ENCODE measurements at regions not wholly inside any gene's neighbourhood (a gene's known extent, or its start where the extent isn't known, plus 50 kb on each side); places are given as distances from the start of the nearest gene placed in this dataset.

- DNase-seq (ENCODE audit: low read depth in 4 of 4, low spot score in 3 of 4), result no peak
Observed at GRCh38 chr4:42328978-42329377, 68.3 kb upstream of the SHISA3 start.

GRCh38 chr4:42329421-42329820, 67.9 kb upstream of the SHISA3 start:
- DNase-seq (ENCODE audit: low read depth in 4 of 4, low spot score in 3 of 4), result no peak

GRCh38 chr4:42330002-42330592, 67.2 kb upstream of the SHISA3 start:
- peak in 1 of 4 donors; percentile 29 for DNase-seq (ENCODE audit: low read depth in 4 of 4, low spot score in 3 of 4)

- DNase-seq (ENCODE audit: low read depth in 4 of 4, low spot score in 3 of 4), result no peak
Observed at GRCh38 chr4:42331040-42331439, 66.2 kb upstream of the SHISA3 start.

- no peak for DNase-seq (ENCODE audit: low read depth in 4 of 4, low spot score in 3 of 4)
Observed at GRCh38 chr4:42331914-42332368, 65.3 kb upstream of the SHISA3 start.

GRCh38 chr4:42339935-42340406, 57.3 kb upstream of the SHISA3 start:
- no peak for DNase-seq (ENCODE audit: low read depth in 4 of 4, low spot score in 3 of 4)

GRCh38 chr4:42341518-42342026, 55.7 kb upstream of the SHISA3 start:
- no peak for DNase-seq (ENCODE audit: low read depth in 4 of 4, low spot score in 3 of 4)

GRCh38 chr4:42342459-42342858, 54.8 kb upstream of the SHISA3 start:
- DNase-seq (ENCODE audit: low read depth in 4 of 4, low spot score in 3 of 4), result no peak

- peak in 1 of 4 donors; percentile 64 for DNase-seq (ENCODE audit: low read depth in 4 of 4, low spot score in 3 of 4)
Observed at GRCh38 chr4:42344309-42344708, 53.0 kb upstream of the SHISA3 start.

GRCh38 chr4:42344749-42345148, 52.5 kb upstream of the SHISA3 start:
- DNase-seq (ENCODE audit: low read depth in 4 of 4, low spot score in 3 of 4), result no peak

- no peak for DNase-seq (ENCODE audit: low read depth in 4 of 4, low spot score in 3 of 4)
Observed at GRCh38 chr4:42345962-42346544, 51.2 kb upstream of the SHISA3 start.

GRCh38 chr4:42347076-42347475, 50.2 kb upstream of the SHISA3 start:
- no peak for DNase-seq (ENCODE audit: low read depth in 4 of 4, low spot score in 3 of 4)
